Activated naive CD8-positive, alpha-beta T cell treated with anti-CD3 and anti-CD28 coated beads, Interleukin-2, amount 50 U/mL, for 24 hours (primary cell): ENCODE measurements at regions not wholly inside any gene's neighbourhood (a gene's known extent, or its start where the extent isn't known, plus 50 kb on each side); places are given as distances from the start of the nearest gene placed in this dataset.
"Not testable (repeated sequence)": the region's sequence is repeated elsewhere in the genome, so short reads cannot be mapped to it uniquely, and the experiment has no call there.

Experiments
- ATAC-seq: fragments of 150-1000 bp; cut with Tn5 transposase; one replicate; pipeline ENCODE4 v1.10.0; 2021
- DNase-seq: peaks from one replicate; pipeline ENCODE4 v3.0.0; 2021
- H3K27ac Mint-ChIP-seq: one replicate; pipeline ENCODE4 v1.8.0; 2021; ENCODE audit warnings: mild to moderate bottlenecking, mixed read lengths
- H3K27me3 Mint-ChIP-seq: one replicate; pipeline ENCODE4 v1.8.0; 2021; ENCODE audit warnings: mixed read lengths
- H3K36me3 Mint-ChIP-seq: one replicate; pipeline ENCODE4 v1.8.0; 2021; ENCODE audit warnings: low read depth, mixed read lengths
- H3K4me1 Mint-ChIP-seq: one replicate; pipeline ENCODE4 v1.8.0; 2021; ENCODE audit warnings: mixed read lengths
- H3K4me3 Mint-ChIP-seq: one replicate; pipeline ENCODE4 v1.8.0; 2021; ENCODE audit warnings: mild to moderate bottlenecking, moderate library complexity, mixed read lengths
- H3K9me3 Mint-ChIP-seq: one replicate; pipeline ENCODE4 v1.8.0; 2021; ENCODE audit warnings: mixed read lengths

DNA sequence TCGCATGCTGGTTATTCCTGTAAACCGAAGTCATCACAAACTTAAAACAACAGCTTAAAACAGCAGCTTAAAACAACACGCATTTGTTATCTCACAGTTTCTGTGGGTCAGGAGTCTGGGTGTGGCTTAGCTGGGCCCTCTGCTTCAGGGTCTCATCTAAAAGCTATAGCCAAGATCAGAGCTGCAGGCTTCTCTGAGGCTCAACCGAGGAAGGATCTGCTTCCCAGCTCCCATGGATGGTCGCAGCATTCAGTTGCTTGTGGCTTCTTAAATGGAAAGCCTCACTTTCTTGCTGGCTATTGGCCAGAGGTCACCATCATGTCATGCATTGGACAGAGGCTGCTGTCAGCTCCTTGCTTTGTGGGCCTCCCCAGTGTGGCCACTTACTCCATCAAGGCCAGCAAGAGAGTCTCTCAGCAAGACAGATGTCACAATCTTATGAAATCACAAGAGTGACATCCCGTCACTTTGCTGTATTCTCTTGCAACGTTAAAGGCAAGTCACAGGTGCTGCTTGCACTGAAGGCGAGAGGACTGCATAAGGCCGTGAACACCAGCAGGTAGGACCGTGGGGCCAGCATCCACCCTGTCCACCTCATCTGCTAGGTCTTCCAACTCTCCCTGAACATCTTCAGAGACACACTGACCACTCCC, 117.9 kb upstream of the TNRC6C start:
- peaks cover 4% of the 10 kb centered on the region for H3K9me3 Mint-ChIP-seq
- peaks cover 7% of the 10 kb centered on the region for H3K27me3 Mint-ChIP-seq

DNA sequence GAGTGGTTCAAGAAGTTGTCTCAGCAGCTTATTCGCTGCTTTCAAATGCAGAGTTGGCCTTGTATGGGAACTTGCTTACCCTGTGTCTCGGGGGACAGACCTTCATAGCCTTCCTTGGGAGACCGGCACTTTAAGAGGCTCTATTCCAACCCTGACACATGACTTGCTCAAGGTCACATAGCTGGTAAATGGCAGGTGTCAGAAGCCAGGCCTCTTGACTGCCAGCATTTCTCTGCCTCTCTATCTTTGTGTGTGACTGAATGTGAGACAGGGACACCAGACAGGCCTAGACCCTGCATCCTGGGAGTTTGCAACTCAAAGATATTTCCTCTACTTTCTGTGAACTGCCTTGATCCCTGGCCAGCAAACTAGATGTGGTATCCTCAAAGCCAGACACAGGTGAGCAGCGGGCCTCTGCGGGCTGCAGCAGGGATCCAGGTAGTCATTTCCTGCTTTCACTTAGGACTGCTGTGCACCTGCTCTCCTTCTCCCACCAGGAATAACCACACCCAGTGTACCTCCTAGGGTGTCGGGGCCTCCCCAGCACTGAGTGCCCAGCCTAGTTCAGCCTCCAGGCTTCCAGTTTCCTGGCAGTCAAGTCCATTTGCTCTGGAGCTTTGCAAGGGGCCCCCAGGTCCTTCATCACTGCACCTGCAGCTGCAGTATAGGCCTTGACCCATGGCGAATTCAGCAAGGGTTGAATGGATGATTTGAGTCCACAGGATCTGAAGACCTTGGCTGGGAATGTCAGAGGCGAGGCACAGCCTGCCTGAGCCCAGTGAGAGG, 116.6 kb upstream of the TNRC6C start:
- no peak for ATAC-seq
- Mint-ChIP-seq H3K9me3 (peaks cover 4% of the 10 kb centered on the region), H3K27ac (peak overlapping the region; percentile 46), H3K36me3 (peaks cover 4% of the 10 kb centered on the region), H3K4me3 (no peak overlapping the region), H3K27me3 (peaks cover 8% of the 10 kb centered on the region), H3K4me1 (peaks cover 66% of the 10 kb centered on the region)
- DNase-seq, result no peak

More for the DNA sequence above, 117.9 kb upstream of the TNRC6C start:
- ATAC-seq, result no peak
- Mint-ChIP-seq H3K4me3 (no peak overlapping the region), H3K4me1 (peaks cover 62% of the 10 kb centered on the region), H3K27ac (no peak overlapping the region), H3K36me3 (peaks cover 4% of the 10 kb centered on the region)
- DNase-seq, result no peak

DNA sequence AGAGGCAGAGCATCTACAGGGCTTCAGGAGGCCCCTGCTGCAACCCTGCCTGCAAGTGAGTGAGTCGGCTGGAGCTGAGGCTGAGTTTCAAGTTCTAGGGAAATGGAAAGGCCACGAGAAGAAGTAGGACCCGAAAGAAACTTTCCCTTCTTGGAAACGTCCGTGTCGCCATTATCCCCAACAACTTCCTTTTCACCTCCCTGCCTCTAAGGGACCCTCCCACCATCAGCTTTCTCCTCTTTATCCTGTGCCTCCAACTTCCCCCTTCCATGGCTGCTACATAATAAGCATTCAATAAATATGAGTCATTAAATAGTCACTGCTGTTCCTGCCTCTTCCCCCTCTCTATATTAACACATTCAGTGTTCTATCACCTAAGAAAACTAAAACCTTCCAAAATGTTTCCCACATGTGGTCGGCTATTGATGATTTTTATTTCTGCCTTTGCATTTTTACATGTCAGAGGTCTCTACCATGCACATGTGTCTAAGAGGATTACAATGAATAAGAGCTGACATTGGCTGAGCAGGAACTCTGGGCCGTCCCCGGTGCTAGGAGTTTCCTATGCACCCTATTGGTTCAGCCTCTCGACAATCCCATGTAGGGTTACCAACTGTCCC, 115.9 kb upstream of the TNRC6C start:
- H3K27ac Mint-ChIP-seq, result peak overlapping the region; percentile 90
- peaks cover 68% of the 10 kb centered on the region for H3K4me1 Mint-ChIP-seq
- ATAC-seq, result peak; percentile 67

DNA sequence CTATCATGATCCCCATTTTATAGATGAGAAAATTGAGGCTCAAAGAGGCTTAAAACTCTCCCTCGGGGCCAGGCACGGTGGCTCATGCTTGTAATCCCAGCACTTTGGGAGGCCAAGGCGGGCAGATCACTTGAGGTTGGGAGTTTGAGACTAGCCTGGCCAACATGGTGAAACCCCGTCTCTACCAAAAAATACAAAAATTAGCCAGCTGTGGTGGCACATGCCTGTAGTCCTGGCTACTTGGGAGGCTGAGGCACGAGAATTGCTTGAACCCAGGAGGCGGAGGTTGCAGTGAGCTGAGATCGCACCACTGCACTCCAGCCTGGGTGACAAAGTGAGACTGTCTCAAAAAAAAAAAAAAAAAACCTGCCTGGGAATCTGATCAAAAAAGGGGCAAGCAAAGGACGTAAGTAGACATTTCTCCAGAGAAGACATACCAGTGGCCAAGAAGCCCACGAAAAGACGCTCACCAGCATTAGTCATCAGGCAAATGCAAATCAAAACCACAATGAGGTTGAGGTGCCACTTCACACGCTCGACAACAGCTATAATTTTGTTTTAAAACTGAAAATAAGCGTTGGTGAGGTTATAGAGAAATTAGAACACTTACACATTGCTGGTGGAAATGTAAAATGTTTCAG, 115.1 kb upstream of the TNRC6C start:
- DNase-seq (peak; percentile 59), ATAC-seq (peak; percentile 78)
- H3K4me3 Mint-ChIP-seq, result peak overlapping the region; percentile 59
- H3K36me3 Mint-ChIP-seq, H3K27me3 Mint-ChIP-seq, H3K9me3 Mint-ChIP-seq: not testable (repeated sequence)
- peak overlapping the region; percentile 90 for H3K27ac Mint-ChIP-seq
- H3K4me1 Mint-ChIP-seq, result peaks cover 66% of the 10 kb centered on the region

More for the DNA sequence above, 115.9 kb upstream of the TNRC6C start:
- peak overlapping the region; percentile 59 for H3K4me3 Mint-ChIP-seq
- peaks cover 8% of the 10 kb centered on the region for H3K27me3 Mint-ChIP-seq
- H3K9me3 Mint-ChIP-seq, result peaks cover 4% of the 10 kb centered on the region
- peak; percentile 44 for DNase-seq
- peaks cover 2% of the 10 kb centered on the region for H3K36me3 Mint-ChIP-seq

DNA sequence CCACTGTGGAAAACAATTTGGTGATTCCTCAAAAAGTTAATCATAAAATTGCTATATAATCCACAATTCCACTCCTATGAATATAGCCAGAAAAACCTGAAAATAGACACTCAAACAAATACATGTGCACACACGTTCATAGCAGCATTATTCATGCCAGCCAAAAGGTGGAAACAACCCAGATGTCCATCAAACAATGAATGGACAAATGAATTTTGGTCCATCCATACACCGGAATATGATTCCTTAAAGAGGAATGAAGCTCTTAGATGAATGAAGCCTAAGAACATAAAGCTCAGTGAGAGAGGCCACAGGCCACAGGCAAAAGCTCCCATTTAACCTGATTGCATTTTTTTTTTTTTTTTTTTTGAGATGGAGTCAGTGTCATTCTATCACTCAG, 114.6 kb upstream of the TNRC6C start:
- Mint-ChIP-seq H3K27ac (peak overlapping the region; percentile 90), H3K9me3 (no peaks in the 10 kb centered on the region), H3K27me3 (peaks cover 7% of the 10 kb centered on the region), H3K4me1 (peaks cover 63% of the 10 kb centered on the region), H3K4me3 (peak overlapping the region; percentile 59), H3K36me3 (no peaks in the 10 kb centered on the region)
- ATAC-seq (no peak), DNase-seq (no peak)

DNA sequence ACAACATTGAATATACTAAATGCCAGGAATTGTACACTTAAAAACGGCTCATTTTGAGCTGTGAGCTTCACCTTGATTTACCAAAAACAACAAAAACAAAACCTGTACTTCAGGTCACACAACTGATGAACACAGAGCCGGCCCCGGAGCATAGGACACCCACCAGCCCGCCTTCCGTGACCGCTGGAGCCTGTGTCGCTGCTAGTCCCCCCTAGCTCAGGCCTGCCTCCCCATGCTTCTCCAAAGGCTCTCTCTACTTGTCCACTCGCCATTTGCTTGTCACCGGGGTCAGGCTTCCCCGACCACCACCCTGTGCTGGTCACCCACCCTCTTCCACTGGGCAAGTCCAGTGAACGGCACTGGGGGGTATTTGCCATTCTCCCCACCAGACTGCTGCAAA, 113.8 kb upstream of the TNRC6C start:
- no peak for DNase-seq
- H3K4me3 Mint-ChIP-seq, result no peak overlapping the region
- no peaks in the 10 kb centered on the region for H3K36me3 Mint-ChIP-seq
- no peak for ATAC-seq
- H3K4me1 Mint-ChIP-seq, result peaks cover 62% of the 10 kb centered on the region
- H3K27me3 Mint-ChIP-seq, result peaks cover 2% of the 10 kb centered on the region
- no peaks in the 10 kb centered on the region for H3K9me3 Mint-ChIP-seq
- no peak overlapping the region for H3K27ac Mint-ChIP-seq

DNA sequence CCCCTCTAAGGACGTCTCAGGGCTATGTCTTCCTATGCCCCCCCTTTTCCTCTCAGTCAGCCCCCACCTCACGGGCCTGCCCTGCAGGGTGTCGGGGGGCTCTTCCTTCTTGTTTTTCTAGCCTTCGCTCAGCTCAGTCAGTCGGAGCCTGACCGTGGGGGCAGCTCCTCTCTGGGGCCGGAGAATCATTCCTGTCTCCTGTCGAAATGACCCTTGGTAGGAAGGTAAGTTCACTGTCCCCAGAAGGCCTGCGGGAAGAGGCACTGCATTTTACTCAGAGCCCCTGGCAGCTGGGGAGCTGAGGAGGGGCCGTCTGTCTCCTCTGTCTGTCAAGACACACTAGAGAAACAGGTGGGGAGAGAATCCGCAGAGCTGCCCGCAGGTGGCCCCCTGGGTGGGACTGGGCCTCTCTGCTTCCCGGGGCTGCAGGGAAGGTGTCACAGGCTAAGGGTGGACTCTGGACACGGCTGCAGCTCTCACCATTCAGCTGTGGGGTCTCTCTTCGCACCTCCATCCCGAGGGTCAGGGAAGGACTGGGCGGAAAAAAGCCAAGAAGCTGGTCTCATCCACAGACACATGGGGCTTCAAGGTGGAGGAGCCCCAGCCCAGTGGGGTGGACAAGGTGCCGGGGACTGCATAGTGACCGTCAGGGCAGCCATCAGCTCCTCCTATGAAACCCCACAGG, 112.8 kb upstream of the TNRC6C start:
- Mint-ChIP-seq H3K4me1 (peaks cover 62% of the 10 kb centered on the region), H3K27me3 (peaks cover 2% of the 10 kb centered on the region), H3K27ac (no peak overlapping the region), H3K4me3 (no peak overlapping the region), H3K36me3 (no peaks in the 10 kb centered on the region), H3K9me3 (no peaks in the 10 kb centered on the region)
- DNase-seq (no peak), ATAC-seq (no peak)

DNA sequence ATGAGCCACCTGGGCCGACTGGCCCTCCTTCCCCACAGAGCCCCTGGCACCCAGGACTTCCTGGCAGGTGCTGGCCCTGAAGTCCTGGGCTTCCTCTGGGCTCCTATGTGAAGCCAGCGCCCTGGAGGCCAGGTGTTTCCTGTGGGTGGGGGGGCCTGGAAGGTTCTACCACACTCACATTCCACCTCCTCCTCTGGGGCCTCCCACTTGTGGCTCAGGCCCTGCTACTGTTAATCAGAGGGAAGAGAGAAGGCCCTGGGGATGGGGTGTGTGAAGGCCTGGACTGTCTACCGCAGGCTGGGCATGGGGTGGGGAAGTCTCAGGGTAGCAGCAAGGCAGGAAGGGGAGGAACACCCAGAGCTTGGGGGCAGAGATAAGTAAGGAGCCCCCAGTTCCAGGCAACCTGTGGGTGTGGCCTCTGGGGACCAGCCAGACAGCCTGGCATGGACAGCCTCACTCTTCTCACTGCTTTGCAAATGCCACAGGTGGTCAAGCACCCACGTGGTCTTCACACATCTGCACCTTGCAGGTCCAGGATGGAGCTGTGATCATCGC, 111.9 kb upstream of the TNRC6C start:
- ATAC-seq (no peak), DNase-seq (no peak)
- Mint-ChIP-seq H3K4me1 (peaks cover 59% of the 10 kb centered on the region), H3K4me3 (no peak overlapping the region), H3K27me3 (peaks cover 2% of the 10 kb centered on the region), H3K36me3 (no peaks in the 10 kb centered on the region), H3K27ac (no peak overlapping the region), H3K9me3 (no peaks in the 10 kb centered on the region)

DNA sequence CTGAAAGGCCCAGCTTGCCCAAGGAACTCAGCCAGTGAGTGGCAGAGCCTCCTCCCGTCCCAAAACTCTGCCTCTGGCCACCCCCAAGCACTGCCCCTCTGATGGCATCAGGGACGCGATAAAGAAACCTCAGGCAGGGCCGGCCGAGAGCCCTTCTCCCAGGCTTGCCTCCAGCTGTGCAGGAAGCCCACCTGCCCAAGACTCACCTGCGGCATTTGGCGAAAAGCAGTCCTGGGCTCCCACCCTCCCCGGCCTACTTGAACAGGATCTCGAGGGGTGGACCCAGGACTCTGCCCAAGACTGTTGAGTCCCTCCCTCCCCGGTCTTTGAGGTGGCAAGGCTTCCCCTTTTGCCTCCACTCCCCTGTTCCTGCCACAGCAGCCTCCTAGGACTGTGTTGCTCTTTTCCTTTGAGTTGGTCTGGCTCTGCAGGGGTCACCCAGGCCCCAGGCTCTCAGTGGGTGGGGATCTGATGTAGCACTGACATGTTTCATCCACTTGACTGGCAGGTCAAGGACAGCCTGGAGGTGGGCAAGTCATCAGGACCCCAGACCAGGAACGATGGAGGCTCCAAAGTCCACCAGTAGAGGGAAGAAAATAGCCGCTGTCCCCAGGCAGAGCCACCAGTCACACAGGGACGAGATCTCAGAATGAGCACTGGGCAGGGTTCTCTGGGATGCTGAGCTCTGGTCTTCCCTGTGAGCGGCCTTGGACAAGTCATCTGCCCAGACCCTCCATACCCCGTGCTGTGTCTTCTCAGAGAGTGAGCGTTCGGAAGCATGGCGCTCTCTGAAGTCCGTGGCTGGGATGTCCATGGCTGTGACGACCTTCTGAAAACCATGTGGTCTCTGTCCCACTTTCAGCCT, 111.0 kb upstream of the TNRC6C start:
- Mint-ChIP-seq H3K36me3 (no peaks in the 10 kb centered on the region), H3K9me3 (no peaks in the 10 kb centered on the region), H3K27me3 (peaks cover 2% of the 10 kb centered on the region), H3K4me1 (peaks cover 50% of the 10 kb centered on the region), H3K4me3 (no peak overlapping the region), H3K27ac (no peak overlapping the region)
- DNase-seq, result no peak
- no peak for ATAC-seq

DNA sequence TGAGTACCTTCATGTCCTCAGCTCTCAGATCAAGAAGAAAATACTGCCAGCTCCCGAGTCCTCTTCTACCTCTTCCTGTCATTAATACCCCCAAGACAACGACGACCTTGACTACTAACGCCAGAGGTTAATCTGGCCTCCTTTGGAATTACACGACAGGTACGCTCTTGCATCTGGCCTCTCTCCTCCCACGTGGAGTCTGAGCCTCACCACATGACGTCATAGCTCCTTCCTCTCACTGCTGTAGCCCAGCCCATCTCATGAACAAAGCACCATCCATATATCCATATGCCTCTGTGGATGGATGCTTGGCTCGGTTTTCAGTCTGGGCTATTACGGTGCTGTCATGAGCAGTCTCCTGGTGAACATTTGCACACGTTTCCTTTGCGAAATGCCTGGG, 110.2 kb upstream of the TNRC6C start:
- no peaks in the 10 kb centered on the region for H3K36me3 Mint-ChIP-seq
- no peak for DNase-seq
- H3K9me3 Mint-ChIP-seq, result no peaks in the 10 kb centered on the region

DNA sequence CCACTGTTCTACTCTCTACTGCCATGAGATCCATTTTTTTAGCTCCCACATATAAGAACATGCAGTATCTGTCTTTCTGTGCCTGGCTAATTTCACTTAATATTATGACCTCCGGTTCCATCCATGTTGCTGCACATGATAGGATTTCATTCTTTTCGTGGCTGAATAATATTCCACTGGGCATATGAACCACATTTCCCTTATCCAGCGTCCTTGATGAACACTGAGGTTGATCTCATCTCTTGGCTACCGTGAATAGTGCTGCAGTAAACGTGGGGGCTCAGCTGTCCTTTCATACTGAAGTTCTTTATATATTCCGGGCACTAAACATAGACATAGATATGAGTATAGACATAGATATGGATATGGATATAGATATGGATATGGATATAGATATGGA, 109.3 kb upstream of the TNRC6C start:
- DNase-seq, result no peak
- Mint-ChIP-seq H3K36me3 (no peaks in the 10 kb centered on the region), H3K9me3 (no peaks in the 10 kb centered on the region), H3K4me3 (no peak overlapping the region), H3K27me3 (peaks cover 2% of the 10 kb centered on the region), H3K27ac (no peak overlapping the region), H3K4me1 (peaks cover 32% of the 10 kb centered on the region)
- no peak for ATAC-seq

More for the DNA sequence above, 110.2 kb upstream of the TNRC6C start:
- H3K4me1 Mint-ChIP-seq, result peaks cover 42% of the 10 kb centered on the region
- H3K27me3 Mint-ChIP-seq, result peaks cover 2% of the 10 kb centered on the region
- ATAC-seq, result no peak
- H3K4me3 Mint-ChIP-seq, result no peak overlapping the region
- H3K27ac Mint-ChIP-seq, result no peak overlapping the region

DNA sequence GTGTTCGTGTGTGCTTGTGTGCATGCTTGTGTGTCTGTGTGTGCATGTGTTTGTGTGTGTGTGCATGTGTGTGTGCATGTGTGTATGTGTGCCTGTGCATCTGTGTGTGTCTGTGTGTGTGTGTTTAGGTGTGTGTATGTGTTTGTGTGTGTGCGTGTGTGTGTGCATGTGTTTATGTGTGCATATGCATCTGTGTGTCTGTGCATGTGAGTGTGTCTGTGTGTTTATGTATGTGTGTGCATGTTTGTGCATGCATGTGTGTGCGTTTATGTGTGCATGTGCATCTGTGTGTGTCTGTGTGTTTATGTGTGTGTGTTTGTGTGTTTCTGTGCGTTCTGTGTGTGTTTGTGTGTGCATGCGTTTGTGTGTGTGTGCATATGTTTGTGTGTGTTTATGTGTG, 106.6 kb upstream of the TNRC6C start:
- Mint-ChIP-seq H3K36me3 (no peaks in the 10 kb centered on the region), H3K27ac (no peak overlapping the region), H3K27me3 (no peaks in the 10 kb centered on the region), H3K4me3 (no peak overlapping the region), H3K4me1 (peaks cover 12% of the 10 kb centered on the region), H3K9me3 (no peaks in the 10 kb centered on the region)
- ATAC-seq (no peak), DNase-seq (no peak)

DNA sequence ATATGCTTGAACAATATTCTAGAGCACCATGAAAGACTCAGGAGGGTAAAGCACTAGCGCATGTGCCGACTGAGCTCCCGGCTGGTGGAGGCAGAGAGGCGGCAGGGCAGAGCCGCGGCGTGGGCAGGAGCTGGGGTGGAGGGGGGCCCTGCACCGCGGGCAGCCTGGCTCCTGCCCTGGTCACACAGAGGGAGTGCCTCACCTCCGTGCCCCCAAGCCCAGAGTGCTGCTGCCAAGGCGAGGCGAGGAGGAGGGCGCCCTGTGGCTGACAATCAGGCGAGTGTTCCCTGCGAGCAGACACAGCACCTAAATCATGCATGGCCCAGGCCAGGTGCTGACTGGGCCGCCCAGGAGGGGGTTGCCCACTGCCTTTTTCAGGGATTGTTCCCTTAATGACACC, 105.8 kb upstream of the TNRC6C start:
- peaks cover 12% of the 10 kb centered on the region for H3K4me1 Mint-ChIP-seq
- no peaks in the 10 kb centered on the region for H3K36me3 Mint-ChIP-seq

More for the DNA sequence above, 105.8 kb upstream of the TNRC6C start:
- Mint-ChIP-seq H3K9me3 (no peaks in the 10 kb centered on the region), H3K27ac (no peak overlapping the region), H3K4me3 (no peak overlapping the region), H3K27me3 (no peaks in the 10 kb centered on the region)
- no peak for DNase-seq
- ATAC-seq, result no peak
